CD8-positive, alpha-beta memory T cell (primary cell): ENCODE measurements at regions not wholly inside any gene's neighbourhood (a gene's known extent, or its start where the extent isn't known, plus 50 kb on each side); places are given as distances from the start of the nearest gene placed in this dataset.

Experiments used
- CTCF ChIA-PET: fragments of 350-600 bp; sonication (Branson Sonifier 250); formaldehyde crosslinking; loops from one replicate; lab custom pipeline; 2021; ENCODE audit warnings: antibody characterized with exemption; lab: Charles Lee
- POLR2A ChIA-PET: fragments of 350-600 bp; sonication (Branson Sonifier 250); formaldehyde crosslinking; loops from one replicate; lab custom pipeline; 2021; ENCODE audit warnings: antibody characterized with exemption; lab: Charles Lee
- DNase-seq, 5 donors: peaks; one replicate each; pipeline versions ENCODE4 v3.0.0 to v3.0.0-alpha.2; 2020 to 2022; ENCODE audit warnings: mixed read lengths in 1 of 5
- H3K27ac ChIP-seq: one replicate; pipeline ENCODE4 v1.7.0; 2013; ENCODE audit warnings: low read depth, mild to moderate bottlenecking, low read length, moderate library complexity
- H3K27me3 ChIP-seq: 2 replicates; pipeline ENCODE4 v1.7.0; 2013; ENCODE audit warnings: low read length, mild to moderate bottlenecking; ENCODE audit not compliant: insufficient read depth, poor library complexity, severe bottlenecking
- H3K36me3 ChIP-seq: 2 replicates; pipeline ENCODE4 v1.7.0; 2013; ENCODE audit warnings: mild to moderate bottlenecking, low read length, moderate library complexity; ENCODE audit not compliant: insufficient read depth
- H3K4me1 ChIP-seq: 2 replicates; pipeline ENCODE4 v1.7.0; 2013; ENCODE audit warnings: mild to moderate bottlenecking, low read length, moderate library complexity; ENCODE audit not compliant: insufficient read depth
- H3K4me3 ChIP-seq: 2 replicates; pipeline ENCODE4 v1.7.0; 2013; ENCODE audit warnings: mild to moderate bottlenecking, low read length
- H3K9me3 ChIP-seq: 2 replicates; pipeline ENCODE4 v1.7.0; 2013; ENCODE audit warnings: mild to moderate bottlenecking, low read length
- H3K27ac Mint-ChIP-seq, 8 donors: one replicate each; pipeline ENCODE4 v1.8.0; 2020 to 2021; ENCODE audit warnings: mixed read lengths in 8 of 8, mild to moderate bottlenecking in 6 of 8, inconsistent platforms in 3 of 8, moderate library complexity in 3 of 8
- H3K27me3 Mint-ChIP-seq, 2 donors: one replicate each; pipeline ENCODE4 v1.8.0; 2020 to 2021; ENCODE audit warnings: mixed read lengths in 2 of 2, mild to moderate bottlenecking in 1 of 2, moderate library complexity in 1 of 2
- H3K36me3 Mint-ChIP-seq, 3 donors: one replicate each; pipeline ENCODE4 v1.8.0; 2020 to 2021; ENCODE audit warnings: mixed read lengths in 3 of 3, inconsistent platforms in 1 of 3, mild to moderate bottlenecking in 1 of 3
- H3K4me1 Mint-ChIP-seq, 3 donors: one replicate each; pipeline ENCODE4 v1.8.0; 2020 to 2021; ENCODE audit warnings: mixed read lengths in 3 of 3, inconsistent platforms in 1 of 3, mild to moderate bottlenecking in 1 of 3
- H3K4me3 Mint-ChIP-seq, 7 donors: one replicate each; pipeline ENCODE4 v1.8.0; 2020 to 2021; ENCODE audit warnings: mixed read lengths in 7 of 7, mild to moderate bottlenecking in 6 of 7, moderate library complexity in 4 of 7, inconsistent platforms in 2 of 7
- H3K9me3 Mint-ChIP-seq, 5 donors: one replicate each; pipeline ENCODE4 v1.8.0; 2020 to 2022; ENCODE audit warnings: mixed read lengths in 5 of 5, mild to moderate bottlenecking in 3 of 5, moderate library complexity in 2 of 5, inconsistent platforms in 1 of 5

DNA sequence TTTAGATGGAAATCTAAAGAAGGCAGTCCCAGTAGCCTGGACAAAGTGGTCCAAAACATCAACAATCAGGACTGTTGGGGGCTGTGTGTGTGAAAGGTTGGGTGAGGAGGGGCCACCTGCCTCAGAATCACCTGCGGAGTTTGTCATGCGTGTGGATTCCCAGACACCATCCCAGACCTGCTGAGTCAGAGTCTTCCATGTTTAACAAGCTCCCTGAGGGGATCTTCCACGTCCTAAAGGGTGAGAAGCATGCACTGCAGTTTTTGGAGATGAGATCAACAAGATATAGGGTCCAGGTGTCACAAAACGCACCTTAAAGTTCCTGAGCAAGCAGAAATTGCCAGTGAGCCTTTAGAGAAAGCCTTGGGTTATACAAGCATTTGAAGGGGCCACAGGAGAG, 207.0 kb upstream of the FAM9B start:
- H3K9me3 ChIP-seq, result no peaks in the 10 kb centered on the region
- ChIA-PET POLR2A (no interaction called here), CTCF (no interaction called here)
- H3K4me1 Mint-ChIP-seq, result peaks cover 0 to 4% (median 3%) of the 10 kb centered on the region in 3 donors
- H3K27me3 Mint-ChIP-seq, result peaks cover 0 to 6% of the 10 kb centered on the region in 2 donors
- no peaks in the 10 kb centered on the region for H3K27me3 ChIP-seq
- H3K4me3 ChIP-seq, result no peak overlapping the region
- no peak for DNase-seq
- H3K4me3 Mint-ChIP-seq, result no peak overlapping the region
- H3K27ac ChIP-seq, result no peak overlapping the region
- H3K4me1 ChIP-seq, result no peaks in the 10 kb centered on the region
- H3K27ac Mint-ChIP-seq, result no peak overlapping the region
- H3K36me3 ChIP-seq, result no peaks in the 10 kb centered on the region
- H3K9me3 Mint-ChIP-seq, result no peaks in the 10 kb centered on the region
- no peaks in the 10 kb centered on the region for H3K36me3 Mint-ChIP-seq

DNA sequence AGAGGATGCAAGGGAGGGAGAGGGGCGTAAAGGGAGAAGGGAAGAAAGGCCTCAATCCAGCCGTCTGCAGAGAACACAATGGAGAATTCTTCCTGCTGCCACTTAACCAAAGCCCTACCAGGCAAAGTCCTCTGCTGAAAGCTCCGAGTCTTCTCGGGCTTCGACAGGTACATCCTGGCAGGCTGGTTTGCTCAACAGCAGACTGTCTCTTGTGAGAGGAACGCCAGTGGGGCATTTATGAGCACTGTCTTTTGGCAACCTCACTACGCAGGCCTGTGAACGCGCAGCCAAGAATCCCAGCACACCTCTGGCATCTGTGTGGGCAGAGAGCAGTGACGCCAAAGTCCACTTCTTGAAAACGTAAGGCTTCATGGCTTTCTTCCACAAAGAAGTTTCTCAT, 207.5 kb upstream of the FAM9B start:
- POLR2A ChIA-PET, result no interaction called here
- H3K27me3 Mint-ChIP-seq, result peaks cover 0 to 6% of the 10 kb centered on the region in 2 donors
- no peaks in the 10 kb centered on the region for H3K27me3 ChIP-seq
- H3K36me3 Mint-ChIP-seq, result no peaks in the 10 kb centered on the region
- H3K9me3 Mint-ChIP-seq, result no peaks in the 10 kb centered on the region
- H3K27ac Mint-ChIP-seq, result no peak overlapping the region
- H3K4me3 Mint-ChIP-seq, result no peak overlapping the region
- H3K27ac ChIP-seq, result no peak overlapping the region
- CTCF ChIA-PET, result no interaction called here
- no peaks in the 10 kb centered on the region for H3K9me3 ChIP-seq
- no peak for DNase-seq
- peaks cover 0 to 4% (median 3%) of the 10 kb centered on the region in 3 donors for H3K4me1 Mint-ChIP-seq
- no peaks in the 10 kb centered on the region for H3K4me1 ChIP-seq
- H3K4me3 ChIP-seq, result no peak overlapping the region
- no peaks in the 10 kb centered on the region for H3K36me3 ChIP-seq

DNA sequence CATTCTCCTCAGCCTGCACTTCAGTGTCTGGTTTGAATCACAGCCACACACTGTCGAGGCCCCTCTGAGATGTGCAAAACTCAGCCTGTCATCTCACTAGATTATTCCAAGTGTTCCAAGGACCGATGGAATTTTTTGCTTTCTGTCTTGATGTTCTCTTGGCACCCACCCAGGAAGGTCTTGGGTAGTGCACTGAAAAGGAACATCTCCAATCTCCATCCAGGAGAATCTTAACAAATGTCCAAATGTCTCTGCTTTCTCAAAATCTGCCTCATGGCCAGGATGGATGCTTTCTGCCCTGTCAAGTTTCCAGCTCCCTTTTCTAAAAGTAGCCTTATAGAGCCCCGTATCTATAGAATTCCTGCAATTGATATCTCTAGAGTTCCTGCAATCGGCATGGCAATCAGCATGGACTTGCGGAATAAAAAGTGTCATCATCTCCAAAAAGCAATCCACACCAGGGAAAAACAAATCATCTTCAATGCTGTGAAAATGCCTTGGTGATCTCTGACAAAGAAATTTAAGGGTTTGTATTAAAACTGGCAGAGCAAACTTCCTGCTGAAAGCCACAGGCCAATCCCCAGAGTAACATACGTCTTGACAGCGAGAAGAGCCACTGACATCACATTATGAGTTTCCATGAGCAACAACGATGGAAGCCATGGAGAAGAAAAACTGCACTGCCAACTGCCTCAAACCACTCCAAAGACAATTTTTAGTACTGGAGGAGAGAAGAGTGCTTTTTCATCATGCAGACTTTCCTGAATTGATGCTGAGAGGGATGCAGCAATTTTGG, 215.3 kb upstream of the FAM9B start:
- Histone ChIP-seq H3K36me3 (no peaks in the 10 kb centered on the region), H3K27ac (no peak overlapping the region), H3K27me3 (no peaks in the 10 kb centered on the region), H3K4me1 (peaks cover 5% of the 10 kb centered on the region), H3K9me3 (no peaks in the 10 kb centered on the region), H3K4me3 (no peak overlapping the region)
- POLR2A ChIA-PET, result interaction anchor here (0.7 kb wide), 1 partner anchor 79 kb away, joined by 4 read pairs; no protein-coding TSS in a partner anchor
- no peak overlapping the region for H3K4me3 Mint-ChIP-seq
- CTCF ChIA-PET, result no interaction called here
- no peak for DNase-seq
- no peaks in the 10 kb centered on the region for H3K36me3 Mint-ChIP-seq
- no peak overlapping the region for H3K27ac Mint-ChIP-seq
- H3K27me3 Mint-ChIP-seq, result peaks cover 0 to 7% of the 10 kb centered on the region in 2 donors
- H3K9me3 Mint-ChIP-seq, result no peaks in the 10 kb centered on the region
- peaks cover 0 to 5% (median 0%) of the 10 kb centered on the region in 3 donors for H3K4me1 Mint-ChIP-seq

DNA sequence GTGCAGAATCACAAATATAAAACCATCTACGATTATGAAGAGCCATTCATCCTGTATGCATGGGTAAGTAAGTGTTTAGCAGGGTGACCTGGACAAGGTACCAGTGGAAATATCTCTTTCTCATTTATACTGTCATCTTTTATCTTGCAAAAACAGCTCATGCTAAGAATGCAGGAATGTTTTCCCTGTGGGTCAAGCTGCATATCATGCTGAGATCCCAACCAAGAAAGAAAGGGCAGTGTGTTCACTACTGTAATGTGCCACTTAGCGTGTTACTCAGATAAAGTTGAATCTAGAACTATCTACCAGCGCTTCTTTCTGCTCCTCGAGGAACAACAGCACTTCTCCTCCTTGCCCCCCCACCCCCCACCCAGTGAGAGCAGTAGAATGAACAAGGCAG, 212.7 kb upstream of the TBL1X start:
- Histone ChIP-seq H3K4me1 (peaks cover 5% of the 10 kb centered on the region), H3K4me3 (no peak overlapping the region), H3K27ac (no peak overlapping the region), H3K27me3 (no peaks in the 10 kb centered on the region), H3K9me3 (no peaks in the 10 kb centered on the region), H3K36me3 (no peaks in the 10 kb centered on the region)
- ChIA-PET POLR2A (no interaction called here), CTCF (no interaction called here)
- Mint-ChIP-seq H3K4me3 (no peak overlapping the region), H3K9me3 (no peaks in the 10 kb centered on the region), H3K4me1 (peaks cover 0 to 5% (median 0%) of the 10 kb centered on the region in 3 donors), H3K27ac (no peak overlapping the region), H3K36me3 (no peaks in the 10 kb centered on the region), H3K27me3 (peaks cover 0 to 5% of the 10 kb centered on the region in 2 donors)
- no peak for DNase-seq

DNA sequence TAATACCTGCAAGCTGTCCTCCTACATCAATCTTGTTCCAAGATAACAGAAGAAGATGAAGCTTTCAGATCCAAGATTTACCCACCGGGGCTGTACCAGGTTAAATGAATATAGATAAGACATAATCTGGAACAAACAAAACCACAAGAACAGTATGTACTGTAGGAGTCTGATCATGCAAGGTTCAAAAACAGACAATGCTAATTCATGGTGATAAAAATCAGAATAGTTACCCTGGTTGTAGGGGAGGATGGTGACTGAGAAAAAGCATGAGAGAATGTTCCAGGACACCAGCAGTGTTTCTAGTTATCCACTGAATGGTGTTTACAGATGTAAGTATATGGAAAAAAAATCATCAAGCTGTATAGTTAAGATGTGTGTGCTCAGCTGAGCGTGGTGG, 211.6 kb upstream of the TBL1X start:
- Histone ChIP-seq H3K27me3 (no peaks in the 10 kb centered on the region), H3K4me1 (peaks cover 5% of the 10 kb centered on the region), H3K27ac (no peak overlapping the region), H3K4me3 (no peak overlapping the region), H3K36me3 (no peaks in the 10 kb centered on the region), H3K9me3 (no peaks in the 10 kb centered on the region)
- Mint-ChIP-seq H3K27me3 (peaks cover 0 to 10% of the 10 kb centered on the region in 2 donors), H3K27ac (no peak overlapping the region), H3K4me3 (no peak overlapping the region), H3K36me3 (no peaks in the 10 kb centered on the region), H3K4me1 (peaks cover 0 to 5% (median 0%) of the 10 kb centered on the region in 3 donors), H3K9me3 (no peaks in the 10 kb centered on the region)
- ChIA-PET CTCF (no interaction called here), POLR2A (no interaction called here)
- no peak for DNase-seq

DNA sequence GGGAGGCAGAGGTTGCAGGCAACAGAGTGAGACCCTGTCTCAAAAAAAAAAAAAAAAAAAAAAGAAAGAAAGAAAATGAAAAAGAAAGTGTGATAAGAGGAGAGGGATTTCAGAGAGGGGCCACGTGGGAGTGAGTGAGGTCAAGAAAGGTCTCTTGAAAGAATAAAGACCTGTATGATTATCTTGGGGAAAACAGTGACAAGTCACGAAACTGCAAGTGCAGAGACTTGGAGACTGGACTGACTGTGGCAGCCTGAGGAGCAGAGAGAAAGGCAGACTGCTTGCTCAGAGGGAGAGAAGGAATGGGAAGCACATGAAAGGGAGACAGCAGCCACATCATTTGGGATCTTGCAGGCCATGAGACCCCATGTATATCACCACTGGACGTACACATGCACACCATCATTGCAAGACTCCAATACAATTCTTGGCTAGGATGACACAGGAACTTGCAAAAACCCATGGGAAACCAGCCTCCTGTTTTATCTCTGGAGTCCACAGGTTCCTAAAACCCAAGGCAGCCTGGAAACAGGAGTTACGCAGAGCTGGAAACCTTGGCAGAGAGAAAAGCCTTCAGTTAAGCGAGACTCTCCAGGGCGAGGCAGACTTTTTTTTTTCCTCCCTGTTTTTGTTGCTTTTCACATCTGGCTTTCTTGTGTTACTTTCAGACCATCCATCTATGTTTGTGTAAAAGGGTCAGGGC, 207.0 kb upstream of the TBL1X start:
- ChIA-PET POLR2A (no interaction called here), CTCF (no interaction called here)
- Mint-ChIP-seq H3K4me1 (no peaks in the 10 kb centered on the region), H3K27me3 (peaks cover 0 to 11% of the 10 kb centered on the region in 2 donors), H3K9me3 (peaks cover 0 to 5% (median 0%) of the 10 kb centered on the region in 5 donors), H3K36me3 (peaks cover 0 to 15% (median 0%) of the 10 kb centered on the region in 3 donors), H3K4me3 (no peak overlapping the region), H3K27ac (peak overlapping the region in 1 of 8 donors; percentile 59)
- no peaks in the 10 kb centered on the region for H3K9me3 ChIP-seq
- no peaks in the 10 kb centered on the region for H3K36me3 ChIP-seq
- no peak overlapping the region for H3K4me3 ChIP-seq
- DNase-seq, result no peak
- H3K27ac ChIP-seq, result no peak overlapping the region
- H3K27me3 ChIP-seq, result no peaks in the 10 kb centered on the region
- no peaks in the 10 kb centered on the region for H3K4me1 ChIP-seq

DNA sequence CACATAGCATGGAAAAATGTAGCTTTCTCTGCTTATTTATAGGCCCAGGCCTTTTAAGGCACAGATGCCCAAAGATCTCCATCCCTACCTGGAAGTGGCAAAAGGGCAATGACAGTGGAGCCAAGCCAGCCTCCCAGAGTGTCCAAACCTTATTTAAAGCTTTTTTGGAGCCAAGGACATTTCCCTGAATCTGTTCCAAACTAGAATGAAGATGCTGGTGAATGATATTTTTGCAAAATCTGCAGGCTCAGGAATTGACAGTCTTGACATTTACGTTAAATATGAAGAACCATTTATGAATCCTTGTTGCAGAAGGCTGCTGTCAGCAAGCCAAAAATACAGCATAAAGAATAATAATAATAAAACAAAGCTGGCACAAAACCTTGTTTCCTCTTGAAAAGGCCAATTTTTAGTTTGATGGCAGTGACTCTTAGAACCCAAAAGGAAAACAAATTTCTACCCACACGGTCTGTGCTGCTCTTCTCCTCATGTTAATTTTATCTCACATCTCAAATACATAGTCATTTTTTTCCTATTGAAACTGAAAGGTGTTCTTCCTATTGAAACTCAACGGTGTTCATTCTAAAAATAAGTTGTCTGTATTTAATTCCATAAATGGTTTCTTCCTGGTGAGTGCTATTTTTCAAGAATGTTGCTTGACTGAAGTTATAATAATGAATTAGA, 206.3 kb upstream of the TBL1X start:
- Mint-ChIP-seq H3K9me3 (peaks cover 0 to 5% (median 0%) of the 10 kb centered on the region in 5 donors), H3K4me3 (no peak overlapping the region), H3K4me1 (no peaks in the 10 kb centered on the region), H3K27ac (no peak overlapping the region), H3K36me3 (peaks cover 0 to 15% (median 0%) of the 10 kb centered on the region in 3 donors), H3K27me3 (peaks cover 0 to 11% of the 10 kb centered on the region in 2 donors)
- CTCF ChIA-PET, result no interaction called here
- POLR2A ChIA-PET, result no interaction called here
- Histone ChIP-seq H3K36me3 (no peaks in the 10 kb centered on the region), H3K9me3 (no peaks in the 10 kb centered on the region), H3K27me3 (no peaks in the 10 kb centered on the region), H3K27ac (no peak overlapping the region), H3K4me3 (no peak overlapping the region), H3K4me1 (no peaks in the 10 kb centered on the region)
- no peak for DNase-seq

DNA sequence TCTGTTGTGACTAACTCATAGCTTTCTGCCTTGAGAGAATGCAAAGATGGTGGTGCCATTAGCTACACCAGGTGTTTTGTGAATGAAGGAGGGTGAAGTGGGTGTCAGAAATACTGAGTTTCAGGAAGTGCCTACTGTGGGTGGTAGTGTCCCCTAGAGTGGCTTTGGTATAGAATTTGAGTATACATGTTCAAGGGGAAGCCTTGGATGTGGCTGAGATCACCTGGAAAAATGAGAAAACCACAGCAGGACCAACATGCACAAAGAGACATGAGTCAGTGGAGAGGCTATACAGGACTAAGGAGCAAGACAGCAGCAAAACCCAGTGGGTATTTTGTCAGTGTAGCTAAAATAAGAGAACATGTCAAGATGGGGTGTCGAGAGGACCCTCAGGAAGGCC, 204.3 kb upstream of the TBL1X start:
- Mint-ChIP-seq H3K27ac (no peak overlapping the region), H3K27me3 (peaks cover 0 to 10% of the 10 kb centered on the region in 2 donors), H3K4me3 (no peak overlapping the region), H3K4me1 (no peaks in the 10 kb centered on the region), H3K9me3 (peaks cover 0 to 5% (median 0%) of the 10 kb centered on the region in 5 donors), H3K36me3 (peaks cover 0 to 15% (median 0%) of the 10 kb centered on the region in 3 donors)
- ChIA-PET CTCF (no interaction called here), POLR2A (no interaction called here)
- DNase-seq, result no peak
- Histone ChIP-seq H3K9me3 (no peaks in the 10 kb centered on the region), H3K36me3 (no peaks in the 10 kb centered on the region), H3K4me1 (no peaks in the 10 kb centered on the region), H3K27me3 (no peaks in the 10 kb centered on the region), H3K27ac (no peak overlapping the region), H3K4me3 (no peak overlapping the region)
